GM12872 (cell line): ENCODE measurements at regions not wholly inside any gene's neighbourhood (a gene's known extent, or its start where the extent isn't known, plus 50 kb on each side); places are given as distances from the start of the nearest gene placed in this dataset.

Experiments
- CTCF ChIP-seq: IDR thresholded peaks from 3 replicates; pipeline ENCODE4 v1.5.1; 2011; ENCODE audit warnings: low read depth, mild to moderate bottlenecking, low read length, moderate library complexity; ENCODE audit not compliant: insufficient read depth

GRCh38 chr12:108037960-108038359, 91.1 kb upstream of the WSCD2 start:
- TF ChIP-seq CTCF = no peak

- no peak for TF ChIP-seq CTCF
Measured at GRCh38 chr12:108039794-108040193, 89.3 kb upstream of the WSCD2 start.

- TF ChIP-seq CTCF = no peak
Measured at GRCh38 chr12:108040947-108041346, 88.1 kb upstream of the WSCD2 start.

- TF ChIP-seq CTCF = no peak
Measured at GRCh38 chr12:108043286-108043685, 85.8 kb upstream of the WSCD2 start.

GRCh38 chr12:108043750-108044533, 85.1 kb upstream of the WSCD2 start:
- no peak for TF ChIP-seq CTCF

- TF ChIP-seq CTCF = no peak
Measured at GRCh38 chr12:108046135-108046534, 83.0 kb upstream of the WSCD2 start.

- TF ChIP-seq CTCF = no peak
Measured at GRCh38 chr12:108046650-108047049, 82.4 kb upstream of the WSCD2 start.
